Liver (tissue), 8 donors: ENCODE measurements at regions not wholly inside any gene's neighbourhood (a gene's known extent, or its start where the extent isn't known, plus 50 kb on each side); places are given as distances from the start of the nearest gene placed in this dataset.

ENCODE experiments used
- DNase-seq: peaks from one replicate; pipeline ENCODE4 v3.0.0-alpha.2; 2017; ENCODE audit warnings: low spot score
- H3K27ac ChIP-seq, 2 donors: one replicate each; pipeline ENCODE4 v1.7.0; 2013; ENCODE audit warnings: inconsistent platforms in 2 of 2, low read length in 2 of 2, control low read depth in 1 of 2, low read depth in 1 of 2, mild to moderate bottlenecking in 1 of 2
- H3K27me3 ChIP-seq, 4 donors: one replicate each; pipeline versions ENCODE4 v1.6.1 to v1.7.0; 2013; ENCODE audit warnings: low read length in 3 of 4, inconsistent platforms in 1 of 4, mild to moderate bottlenecking in 1 of 4, moderate library complexity in 1 of 4; ENCODE audit not compliant: control insufficient read depth in 4 of 4, insufficient read depth in 4 of 4
- H3K36me3 ChIP-seq, 4 donors: one replicate each; pipeline versions ENCODE4 v1.6.1 to v1.7.0; 2013; ENCODE audit warnings: low read length in 3 of 4, mild to moderate bottlenecking in 3 of 4, low read depth in 1 of 4, moderate library complexity in 1 of 4; ENCODE audit not compliant: control insufficient read depth in 4 of 4, insufficient read depth in 3 of 4
- H3K4me1 ChIP-seq, 4 donors: one replicate each; pipeline versions ENCODE4 v1.6.1 to v1.7.0; 2013; ENCODE audit warnings: low read length in 3 of 4, mild to moderate bottlenecking in 3 of 4, moderate library complexity in 1 of 4; ENCODE audit not compliant: control insufficient read depth in 4 of 4, insufficient read depth in 4 of 4
- H3K4me3 ChIP-seq, 3 donors: one replicate each; pipeline versions ENCODE4 v1.6.1 to v1.7.0; 2013; ENCODE audit warnings: low read length in 3 of 3, control low read depth in 1 of 3, low read depth in 1 of 3, mild to moderate bottlenecking in 1 of 3
- H3K9ac ChIP-seq, 2 donors: one replicate each; pipeline ENCODE4 v1.7.0; 2013; ENCODE audit warnings: low read length in 2 of 2, mild to moderate bottlenecking in 2 of 2, moderate library complexity in 2 of 2, control low read depth in 1 of 2, low read depth in 1 of 2
- H3K9me3 ChIP-seq, 4 donors: one replicate each; pipeline versions ENCODE4 v1.6.1 to v1.7.0; 2013; ENCODE audit warnings: low read length in 3 of 4; ENCODE audit not compliant: control insufficient read depth in 4 of 4
- CTCF ChIP-seq: fragments of 150-350 bp; IDR thresholded peaks from 2 replicates; pipeline ENCODE4 v1.5.1; 2017; ENCODE audit warnings: improper control_type of control experiment, low read depth, low read length; ENCODE audit not compliant: missing input control
- EGR1 ChIP-seq, 2 donors: IDR thresholded peaks; 2 replicates each; pipeline ENCODE4 v1.6.1; 2016 to 2018; ENCODE audit warnings: antibody characterized with exemption in 2 of 2, low read depth in 2 of 2
- FOXA1 ChIP-seq: IDR thresholded peaks from 2 replicates; pipeline ENCODE4 v1.6.1; 2016; ENCODE audit warnings: antibody characterized with exemption
- HNF4A ChIP-seq, 2 donors: conservative IDR thresholded peaks; 2 replicates each; pipeline ENCODE4 v1.6.1; 2016; ENCODE audit warnings: antibody characterized with exemption in 2 of 2, mild to moderate bottlenecking in 2 of 2
- HNF4G ChIP-seq: IDR thresholded peaks from 2 replicates; pipeline ENCODE4 v1.6.1; 2016; ENCODE audit warnings: antibody characterized with exemption
- RAD21 ChIP-seq, 2 donors: IDR thresholded peaks; 2 replicates each; pipeline ENCODE4 v1.6.1; 2016; ENCODE audit warnings: antibody characterized with exemption in 2 of 2, mild to moderate bottlenecking in 2 of 2
- RXRA ChIP-seq, 2 donors: IDR thresholded peaks; 2 replicates each; pipeline ENCODE4 v1.6.1; 2017 to 2018; ENCODE audit warnings: antibody characterized with exemption in 2 of 2, mild to moderate bottlenecking in 1 of 2
- SP1 ChIP-seq: IDR thresholded peaks from 2 replicates; pipeline ENCODE4 v1.6.1; 2018; ENCODE audit warnings: antibody characterized with exemption, mild to moderate bottlenecking
- TAF1 ChIP-seq: conservative IDR thresholded peaks from 2 replicates; pipeline ENCODE4 v1.6.1; 2016; ENCODE audit warnings: antibody characterized with exemption, mild to moderate bottlenecking
- YY1 ChIP-seq: IDR thresholded peaks from 2 replicates; pipeline ENCODE4 v1.6.1; 2016; ENCODE audit warnings: antibody characterized with exemption, mild to moderate bottlenecking
- WGBS: extraction: QIAGEN DNeasy Blood & Tissue Kit; methylation state at CpG from one replicate; pipeline ENCODE4 v1.1.7; 2013; 5-methylcytosine and 5-hydroxymethylcytosine counted together
- TF ChIP-seq, protein P1 (sequence below): IDR thresholded peaks from 2 replicates; pipeline ENCODE4 v1.6.1; 2016; ENCODE audit warnings: antibody characterized with exemption
- TF ChIP-seq, protein P2 (sequence below): IDR thresholded peaks from 2 replicates; pipeline ENCODE4 v1.6.1; 2016; ENCODE audit warnings: antibody characterized with exemption, mild to moderate bottlenecking
- TF ChIP-seq, protein P3 (sequence below): IDR thresholded peaks from 2 replicates; pipeline ENCODE4 v1.6.1; 2016; ENCODE audit warnings: antibody characterized with exemption
- donor health status: healthy.
- donor health status: healthy.
- donor health status: healthy.
- donor health status: healthy.
- donor health status: healthy.

- H3K36me3 ChIP-seq: no peaks in the 10 kb centered on the region
- H3K27me3 ChIP-seq: no peaks in the 10 kb centered on the region
- peaks cover 0 to 2% (median 0%) of the 10 kb centered on the region in 4 donors for H3K9me3 ChIP-seq
- TF ChIP-seq TAF1 (no peak), RXRA (IDR thresholded peaks at IDR 0.05) (no peak), SP1 (no peak), RAD21 (IDR thresholded peaks at IDR 0.05) (no peak)
- TF ChIP-seq, protein P1, sequence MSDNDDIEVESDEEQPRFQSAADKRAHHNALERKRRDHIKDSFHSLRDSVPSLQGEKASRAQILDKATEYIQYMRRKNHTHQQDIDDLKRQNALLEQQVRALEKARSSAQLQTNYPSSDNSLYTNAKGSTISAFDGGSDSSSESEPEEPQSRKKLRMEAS: no peak
- WGBS: 86% methylated on average over 3 of the region's 3 CpGs
- no peak overlapping the region for H3K9ac ChIP-seq
- H3K27ac ChIP-seq: no peak overlapping the region
- H3K4me3 ChIP-seq: no peak overlapping the region
- no peak for DNase-seq
- no peaks in the 10 kb centered on the region for H3K4me1 ChIP-seq
These were observed 62.0 kb upstream of the SYT1 start for GRCh38 chr12:78802593-78802992.

GRCh38 chr12:78804262-78804661 is 60.3 kb upstream of the SYT1 start:
- H3K9ac ChIP-seq: no peak overlapping the region
- no peak overlapping the region for H3K27ac ChIP-seq
- 94% methylated on average over 39 of the region's 39 CpGs for WGBS
- no peaks in the 10 kb centered on the region for H3K27me3 ChIP-seq
- DNase-seq: no peak
- no peaks in the 10 kb centered on the region for H3K4me1 ChIP-seq
- H3K4me3 ChIP-seq: no peak overlapping the region
- no peaks in the 10 kb centered on the region for H3K36me3 ChIP-seq
- TF ChIP-seq, protein P2, sequence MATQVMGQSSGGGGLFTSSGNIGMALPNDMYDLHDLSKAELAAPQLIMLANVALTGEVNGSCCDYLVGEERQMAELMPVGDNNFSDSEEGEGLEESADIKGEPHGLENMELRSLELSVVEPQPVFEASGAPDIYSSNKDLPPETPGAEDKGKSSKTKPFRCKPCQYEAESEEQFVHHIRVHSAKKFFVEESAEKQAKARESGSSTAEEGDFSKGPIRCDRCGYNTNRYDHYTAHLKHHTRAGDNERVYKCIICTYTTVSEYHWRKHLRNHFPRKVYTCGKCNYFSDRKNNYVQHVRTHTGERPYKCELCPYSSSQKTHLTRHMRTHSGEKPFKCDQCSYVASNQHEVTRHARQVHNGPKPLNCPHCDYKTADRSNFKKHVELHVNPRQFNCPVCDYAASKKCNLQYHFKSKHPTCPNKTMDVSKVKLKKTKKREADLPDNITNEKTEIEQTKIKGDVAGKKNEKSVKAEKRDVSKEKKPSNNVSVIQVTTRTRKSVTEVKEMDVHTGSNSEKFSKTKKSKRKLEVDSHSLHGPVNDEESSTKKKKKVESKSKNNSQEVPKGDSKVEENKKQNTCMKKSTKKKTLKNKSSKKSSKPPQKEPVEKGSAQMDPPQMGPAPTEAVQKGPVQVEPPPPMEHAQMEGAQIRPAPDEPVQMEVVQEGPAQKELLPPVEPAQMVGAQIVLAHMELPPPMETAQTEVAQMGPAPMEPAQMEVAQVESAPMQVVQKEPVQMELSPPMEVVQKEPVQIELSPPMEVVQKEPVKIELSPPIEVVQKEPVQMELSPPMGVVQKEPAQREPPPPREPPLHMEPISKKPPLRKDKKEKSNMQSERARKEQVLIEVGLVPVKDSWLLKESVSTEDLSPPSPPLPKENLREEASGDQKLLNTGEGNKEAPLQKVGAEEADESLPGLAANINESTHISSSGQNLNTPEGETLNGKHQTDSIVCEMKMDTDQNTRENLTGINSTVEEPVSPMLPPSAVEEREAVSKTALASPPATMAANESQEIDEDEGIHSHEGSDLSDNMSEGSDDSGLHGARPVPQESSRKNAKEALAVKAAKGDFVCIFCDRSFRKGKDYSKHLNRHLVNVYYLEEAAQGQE: no peak
- TF ChIP-seq, protein P3, sequence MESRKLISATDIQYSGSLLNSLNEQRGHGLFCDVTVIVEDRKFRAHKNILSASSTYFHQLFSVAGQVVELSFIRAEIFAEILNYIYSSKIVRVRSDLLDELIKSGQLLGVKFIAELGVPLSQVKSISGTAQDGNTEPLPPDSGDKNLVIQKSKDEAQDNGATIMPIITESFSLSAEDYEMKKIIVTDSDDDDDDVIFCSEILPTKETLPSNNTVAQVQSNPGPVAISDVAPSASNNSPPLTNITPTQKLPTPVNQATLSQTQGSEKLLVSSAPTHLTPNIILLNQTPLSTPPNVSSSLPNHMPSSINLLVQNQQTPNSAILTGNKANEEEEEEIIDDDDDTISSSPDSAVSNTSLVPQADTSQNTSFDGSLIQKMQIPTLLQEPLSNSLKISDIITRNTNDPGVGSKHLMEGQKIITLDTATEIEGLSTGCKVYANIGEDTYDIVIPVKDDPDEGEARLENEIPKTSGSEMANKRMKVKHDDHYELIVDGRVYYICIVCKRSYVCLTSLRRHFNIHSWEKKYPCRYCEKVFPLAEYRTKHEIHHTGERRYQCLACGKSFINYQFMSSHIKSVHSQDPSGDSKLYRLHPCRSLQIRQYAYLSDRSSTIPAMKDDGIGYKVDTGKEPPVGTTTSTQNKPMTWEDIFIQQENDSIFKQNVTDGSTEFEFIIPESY: no peak
- TF ChIP-seq HNF4A (conservative IDR thresholded peaks at IDR 0.05) (no peak), RAD21 (IDR thresholded peaks at IDR 0.05) (no peak), HNF4G (no peak), TAF1 (no peak), RXRA (IDR thresholded peaks at IDR 0.05) (no peak), SP1 (no peak), CTCF (no peak), EGR1 (IDR thresholded peaks at IDR 0.05; ENCODE audit: low read depth in 2 of 2) (no peak), FOXA1 (no peak), YY1 (no peak)
- TF ChIP-seq, protein P1: no peak
- peaks cover 0 to 2% (median 0%) of the 10 kb centered on the region in 4 donors for H3K9me3 ChIP-seq
